Right atrium auricular region (tissue), 2 donors: ENCODE measurements at regions not wholly inside any gene's neighbourhood (a gene's known extent, or its start where the extent isn't known, plus 50 kb on each side); places are given as distances from the start of the nearest gene placed in this dataset.

ENCODE experiments used
- DNase-seq: peaks from one replicate; pipeline ENCODE4 v3.0.0-alpha.2; 2019; ENCODE audit warnings: low spot score
- H3K27ac ChIP-seq, 2 donors: fragments of 200-600 bp; sonication (generic); 1 replicate in 1 of 2; 2 replicates in 1 of 2; pipeline ENCODE4 v1.5.1; 2016 to 2019
- H3K27me3 ChIP-seq, 2 donors: fragments of 200-600 bp; sonication (generic); one replicate each; pipeline versions ENCODE4 v1.5.1 to v1.6.0; 2017 to 2019
- H3K36me3 ChIP-seq: fragments of 200-600 bp; sonication (generic); one replicate; pipeline ENCODE4 v1.5.1; 2016
- H3K4me1 ChIP-seq, 2 donors: fragments of 200-600 bp; sonication (generic); one replicate each; pipeline versions ENCODE4 v1.5.1 to v1.6.0; 2017 to 2019
- H3K4me3 ChIP-seq, 2 donors: fragments of 200-600 bp; sonication (generic); 1 replicate in 1 of 2; 2 replicates in 1 of 2; pipeline ENCODE4 v1.5.1; 2017 to 2019; ENCODE audit warnings: mild to moderate bottlenecking in 1 of 2, moderate library complexity in 1 of 2
- H3K9me3 ChIP-seq, 2 donors: fragments of 200-600 bp; sonication (generic); one replicate each; pipeline ENCODE4 v1.5.1; 2019
- CTCF ChIP-seq, 2 donors: fragments of 200-600 bp; sonication (generic); IDR thresholded peaks; one replicate each; pipeline ENCODE4 v1.5.1; 2019; ENCODE audit warnings: antibody characterized with exemption in 2 of 2

- Histone ChIP-seq H3K4me3 (no peak overlapping the region), H3K4me1 (no peaks in the 10 kb centered on the region), H3K9me3 (no peaks in the 10 kb centered on the region), H3K27me3 (no peaks in the 10 kb centered on the region), H3K27ac (no peak overlapping the region), H3K36me3 (no peaks in the 10 kb centered on the region)
- TF ChIP-seq CTCF (IDR thresholded peaks at IDR 0.05): no peak
- DNase-seq: no peak
These were observed 371.8 kb upstream of the ACVR2A start for GRCh38 chr2:147473075-147473474.

GRCh38 chr2:147471126-147471525 lies 373.7 kb upstream of the ACVR2A start:
- Histone ChIP-seq H3K4me3 (no peak overlapping the region), H3K36me3 (no peaks in the 10 kb centered on the region), H3K27ac (no peak overlapping the region), H3K9me3 (no peaks in the 10 kb centered on the region), H3K27me3 (no peaks in the 10 kb centered on the region), H3K4me1 (no peaks in the 10 kb centered on the region)
- no peak for DNase-seq
- no peak for TF ChIP-seq CTCF (IDR thresholded peaks at IDR 0.05)

GRCh38 chr2:147469471-147469870 lies 375.4 kb upstream of the ACVR2A start:
- Histone ChIP-seq H3K9me3 (no peaks in the 10 kb centered on the region), H3K4me1 (no peaks in the 10 kb centered on the region), H3K36me3 (no peaks in the 10 kb centered on the region), H3K4me3 (no peak overlapping the region), H3K27ac (no peak overlapping the region), H3K27me3 (no peaks in the 10 kb centered on the region)
- TF ChIP-seq CTCF (IDR thresholded peaks at IDR 0.05): no peak
- no peak for DNase-seq

GRCh38 chr2:147468963-147469362 lies 375.9 kb upstream of the ACVR2A start:
- no peak overlapping the region for H3K4me3 ChIP-seq
- H3K4me1 ChIP-seq: no peaks in the 10 kb centered on the region
- no peaks in the 10 kb centered on the region for H3K9me3 ChIP-seq
- H3K27me3 ChIP-seq: no peaks in the 10 kb centered on the region
- H3K36me3 ChIP-seq: no peaks in the 10 kb centered on the region
- no peak for DNase-seq
- no peak for TF ChIP-seq CTCF (IDR thresholded peaks at IDR 0.05)
- no peak overlapping the region for H3K27ac ChIP-seq

- H3K27ac ChIP-seq: no peak overlapping the region
These were observed 376.5 kb upstream of the ACVR2A start for GRCh38 chr2:147468349-147468748.

More at GRCh38 chr2:147468349-147468748, 376.5 kb upstream of the ACVR2A start:
- Histone ChIP-seq H3K4me1 (no peaks in the 10 kb centered on the region), H3K9me3 (no peaks in the 10 kb centered on the region), H3K4me3 (no peak overlapping the region), H3K27me3 (no peaks in the 10 kb centered on the region), H3K36me3 (no peaks in the 10 kb centered on the region)
- no peak for DNase-seq
- no peak for TF ChIP-seq CTCF (IDR thresholded peaks at IDR 0.05)
